ENCODE measurements at regions not wholly inside any gene's neighbourhood (a gene's known extent, or its start where the extent isn't known, plus 50 kb on each side); places are given as distances from the start of the nearest gene placed in this dataset.

GRCh38 chr12:127636882-127637281 lies 630.1 kb upstream of the TMEM132C start:
- TF ChIP-seq, protein P1, sequence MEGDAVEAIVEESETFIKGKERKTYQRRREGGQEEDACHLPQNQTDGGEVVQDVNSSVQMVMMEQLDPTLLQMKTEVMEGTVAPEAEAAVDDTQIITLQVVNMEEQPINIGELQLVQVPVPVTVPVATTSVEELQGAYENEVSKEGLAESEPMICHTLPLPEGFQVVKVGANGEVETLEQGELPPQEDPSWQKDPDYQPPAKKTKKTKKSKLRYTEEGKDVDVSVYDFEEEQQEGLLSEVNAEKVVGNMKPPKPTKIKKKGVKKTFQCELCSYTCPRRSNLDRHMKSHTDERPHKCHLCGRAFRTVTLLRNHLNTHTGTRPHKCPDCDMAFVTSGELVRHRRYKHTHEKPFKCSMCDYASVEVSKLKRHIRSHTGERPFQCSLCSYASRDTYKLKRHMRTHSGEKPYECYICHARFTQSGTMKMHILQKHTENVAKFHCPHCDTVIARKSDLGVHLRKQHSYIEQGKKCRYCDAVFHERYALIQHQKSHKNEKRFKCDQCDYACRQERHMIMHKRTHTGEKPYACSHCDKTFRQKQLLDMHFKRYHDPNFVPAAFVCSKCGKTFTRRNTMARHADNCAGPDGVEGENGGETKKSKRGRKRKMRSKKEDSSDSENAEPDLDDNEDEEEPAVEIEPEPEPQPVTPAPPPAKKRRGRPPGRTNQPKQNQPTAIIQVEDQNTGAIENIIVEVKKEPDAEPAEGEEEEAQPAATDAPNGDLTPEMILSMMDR (IDR thresholded peaks at IDR 0.05), result no peak
- no peak for TF ChIP-seq POLR2A (IDR thresholded peaks at IDR 0.05)
- no peak for TF ChIP-seq POLR2AphosphoS5 (IDR thresholded peaks at IDR 0.05)
- H3K36me3 ChIP-seq, result no peaks in the 10 kb centered on the region
- 56% methylated on average over 2 of the region's 2 CpGs for WGBS

GRCh38 chr12:127640181-127640886 lies 626.6 kb upstream of the TMEM132C start:
- Histone ChIP-seq H3K36me3 (no peaks in the 10 kb centered on the region), H3K27me3 (replicated peaks; ENCODE audit: insufficient read depth) (no peaks in the 10 kb centered on the region), H3K27ac (no peak overlapping the region), H3K4me3 (no peak overlapping the region), H3K9me3 (no peaks in the 10 kb centered on the region), H3K4me1 (replicated peaks) (no peaks in the 10 kb centered on the region)
- intact Hi-C loops (cut with DNase I), result no loop called here
- WGBS, result 74% methylated on average over 6 of the region's 6 CpGs
- no peak for TF ChIP-seq POLR2A (IDR thresholded peaks at IDR 0.05)
- no peak for TF ChIP-seq POLR2AphosphoS5 (IDR thresholded peaks at IDR 0.05)
- TF ChIP-seq, protein P1 (IDR thresholded peaks at IDR 0.05), result no peak
- DNase-seq (ENCODE audit: low spot score), result no peak

More at GRCh38 chr12:127636882-127637281, 630.1 kb upstream of the TMEM132C start:
- intact Hi-C loops (cut with DNase I), result no loop called here
- no peak for DNase-seq (ENCODE audit: low spot score)
- Histone ChIP-seq H3K27ac (no peak overlapping the region), H3K27me3 (replicated peaks; ENCODE audit: insufficient read depth) (no peaks in the 10 kb centered on the region), H3K4me3 (no peak overlapping the region), H3K9me3 (no peaks in the 10 kb centered on the region), H3K4me1 (replicated peaks) (no peaks in the 10 kb centered on the region)

GRCh38 chr12:127642208-127642607 lies 624.8 kb upstream of the TMEM132C start:
- TF ChIP-seq POLR2A (IDR thresholded peaks at IDR 0.05) (no peak), POLR2AphosphoS5 (IDR thresholded peaks at IDR 0.05) (no peak)
- TF ChIP-seq, protein P1 (IDR thresholded peaks at IDR 0.05), result no peak
- H3K27ac ChIP-seq, result no peak overlapping the region

DNA sequence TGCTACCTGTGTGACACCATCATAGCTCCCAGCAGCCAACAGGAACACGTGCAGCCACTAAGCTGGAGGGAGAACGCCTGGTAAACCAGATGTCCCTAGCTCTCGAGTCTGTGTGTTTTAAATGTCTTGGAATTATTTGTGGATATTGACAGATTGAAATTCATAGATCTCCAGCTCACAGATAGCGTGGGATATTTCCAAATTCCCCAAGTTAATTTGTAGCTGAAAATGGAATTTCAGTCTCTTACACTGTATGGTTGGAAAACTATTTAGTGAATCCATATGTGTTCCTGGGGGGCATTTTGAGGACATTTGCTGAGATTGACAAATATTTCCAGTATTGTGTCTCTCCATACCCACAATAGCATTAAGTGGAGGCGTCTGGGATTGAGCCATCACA lies 618.6 kb upstream of the TMEM132C start:
- H3K36me3 ChIP-seq, result no peaks in the 10 kb centered on the region
- intact Hi-C loops (cut with DNase I), result no loop called here
- H3K4me3 ChIP-seq, result no peak overlapping the region
- no peaks in the 10 kb centered on the region for H3K27me3 ChIP-seq (replicated peaks; ENCODE audit: insufficient read depth)
- WGBS, result 75% methylated on average over 5 of the region's 5 CpGs
- TF ChIP-seq, protein P1 (IDR thresholded peaks at IDR 0.05), result no peak
- no peak for TF ChIP-seq POLR2AphosphoS5 (IDR thresholded peaks at IDR 0.05)
- no peak for TF ChIP-seq POLR2A (IDR thresholded peaks at IDR 0.05)
- H3K4me1 ChIP-seq (replicated peaks), result no peaks in the 10 kb centered on the region
- no peaks in the 10 kb centered on the region for H3K9me3 ChIP-seq
- no peak for DNase-seq (ENCODE audit: low spot score)
- H3K27ac ChIP-seq, result no peak overlapping the region

More at GRCh38 chr12:127642208-127642607, 624.8 kb upstream of the TMEM132C start:
- no peaks in the 10 kb centered on the region for H3K36me3 ChIP-seq
- H3K4me3 ChIP-seq, result no peak overlapping the region
- no peak for DNase-seq (ENCODE audit: low spot score)
- no peaks in the 10 kb centered on the region for H3K27me3 ChIP-seq (replicated peaks; ENCODE audit: insufficient read depth)
- H3K4me1 ChIP-seq (replicated peaks), result no peaks in the 10 kb centered on the region
- WGBS, result 93% methylated on average over 8 of the region's 8 CpGs
- intact Hi-C loops (cut with DNase I), result no loop called here
- no peaks in the 10 kb centered on the region for H3K9me3 ChIP-seq

DNA sequence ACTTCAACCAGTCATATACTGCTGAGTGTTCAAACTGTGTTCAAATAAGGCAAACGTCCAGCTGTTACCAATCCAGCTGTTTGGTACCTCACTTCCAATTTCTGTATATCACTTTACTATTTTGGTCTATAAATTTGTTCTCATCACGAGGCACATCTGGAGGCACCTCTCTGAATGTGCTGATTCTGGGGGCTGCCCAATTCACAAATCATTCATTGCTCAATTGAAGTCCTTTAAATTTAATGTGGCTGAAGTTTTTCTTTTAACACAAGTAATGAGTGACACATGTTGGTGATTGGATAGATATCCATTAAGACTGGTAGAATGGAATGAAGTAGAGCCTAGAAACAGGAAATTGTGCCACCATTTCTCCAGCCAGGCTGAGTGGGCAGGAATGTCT lies 617.0 kb upstream of the TMEM132C start:
- Histone ChIP-seq H3K27me3 (replicated peaks; ENCODE audit: insufficient read depth) (no peaks in the 10 kb centered on the region), H3K36me3 (no peaks in the 10 kb centered on the region), H3K27ac (no peak overlapping the region), H3K4me3 (no peak overlapping the region), H3K4me1 (replicated peaks) (no peaks in the 10 kb centered on the region), H3K9me3 (no peaks in the 10 kb centered on the region)
- intact Hi-C loops (cut with DNase I), result no loop called here
- DNase-seq (ENCODE audit: low spot score), result no peak
- TF ChIP-seq, protein P1 (IDR thresholded peaks at IDR 0.05), result no peak
- WGBS, result 77% methylated on average over 2 of the region's 2 CpGs

Data from prostate gland (tissue), 2 donors.